ENCODE measurements at regions not wholly inside any gene's neighbourhood (a gene's known extent, or its start where the extent isn't known, plus 50 kb on each side); places are given as distances from the start of the nearest gene placed in this dataset.

DNA sequence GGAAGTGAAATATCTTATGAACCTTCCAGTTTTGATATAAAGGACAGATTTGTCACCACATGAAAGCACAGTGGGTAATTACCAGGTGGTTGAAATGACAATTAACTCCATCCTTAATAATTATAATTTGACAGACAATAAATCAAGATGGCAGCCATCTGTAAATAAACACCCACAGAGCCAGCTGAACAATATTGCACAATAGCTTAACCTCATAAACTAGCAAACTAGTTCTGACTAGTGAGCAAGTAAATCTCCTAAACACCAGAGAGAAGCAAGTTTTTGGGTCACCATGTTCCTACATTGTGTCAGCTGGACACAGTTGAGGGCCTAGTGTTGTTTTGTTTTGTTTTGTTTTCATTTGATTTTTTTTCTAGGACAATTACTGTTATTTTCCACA, 577.4 kb downstream of the ACTL7B start:
- Histone ChIP-seq H3K36me3 (no peaks in the 10 kb centered on the region), H3K9me3 (no peaks in the 10 kb centered on the region), H3K27me3 (no peaks in the 10 kb centered on the region), H3K4me3 (no peak overlapping the region), H3K4me1 (peaks cover 0 to 5% (median under 1%) of the 10 kb centered on the region in 4 donors), H3K27ac (no peak overlapping the region)
- intact Hi-C loops (cut with DNase I; ENCODE audit: low total_unique reads): loop anchor here (10.0 kb wide), 1 partner anchor 794 kb away; the partner anchor contains the start of gene KLF4
- no peak for DNase-seq
- TF ChIP-seq, protein P1, sequence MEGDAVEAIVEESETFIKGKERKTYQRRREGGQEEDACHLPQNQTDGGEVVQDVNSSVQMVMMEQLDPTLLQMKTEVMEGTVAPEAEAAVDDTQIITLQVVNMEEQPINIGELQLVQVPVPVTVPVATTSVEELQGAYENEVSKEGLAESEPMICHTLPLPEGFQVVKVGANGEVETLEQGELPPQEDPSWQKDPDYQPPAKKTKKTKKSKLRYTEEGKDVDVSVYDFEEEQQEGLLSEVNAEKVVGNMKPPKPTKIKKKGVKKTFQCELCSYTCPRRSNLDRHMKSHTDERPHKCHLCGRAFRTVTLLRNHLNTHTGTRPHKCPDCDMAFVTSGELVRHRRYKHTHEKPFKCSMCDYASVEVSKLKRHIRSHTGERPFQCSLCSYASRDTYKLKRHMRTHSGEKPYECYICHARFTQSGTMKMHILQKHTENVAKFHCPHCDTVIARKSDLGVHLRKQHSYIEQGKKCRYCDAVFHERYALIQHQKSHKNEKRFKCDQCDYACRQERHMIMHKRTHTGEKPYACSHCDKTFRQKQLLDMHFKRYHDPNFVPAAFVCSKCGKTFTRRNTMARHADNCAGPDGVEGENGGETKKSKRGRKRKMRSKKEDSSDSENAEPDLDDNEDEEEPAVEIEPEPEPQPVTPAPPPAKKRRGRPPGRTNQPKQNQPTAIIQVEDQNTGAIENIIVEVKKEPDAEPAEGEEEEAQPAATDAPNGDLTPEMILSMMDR (IDR thresholded peaks at IDR 0.05): no peak
- no peak for TF ChIP-seq POLR2A (IDR thresholded peaks at IDR 0.05)

GRCh38 chr9:108277216-108277615, 578.6 kb downstream of the ACTL7B start:
- Histone ChIP-seq H3K27ac (no peak overlapping the region), H3K9me3 (no peaks in the 10 kb centered on the region), H3K4me3 (no peak overlapping the region), H3K36me3 (no peaks in the 10 kb centered on the region), H3K4me1 (peaks cover 6 to 12% (median 11%) of the 10 kb centered on the region in 4 donors), H3K27me3 (no peaks in the 10 kb centered on the region)
- DNase-seq: no peak
- no peak for TF ChIP-seq POLR2AphosphoS5 (IDR thresholded peaks at IDR 0.05)
- TF ChIP-seq POLR2A (IDR thresholded peaks at IDR 0.05): no peak
- TF ChIP-seq, protein P1 (IDR thresholded peaks at IDR 0.05): no peak
- TF ChIP-seq EP300 (IDR thresholded peaks at IDR 0.05): no peak
- intact Hi-C loops (cut with DNase I; ENCODE audit: low total_unique reads): loop anchor here (10.0 kb wide), 1 partner anchor 792 kb away; the partner anchor contains the start of gene KLF4

DNA sequence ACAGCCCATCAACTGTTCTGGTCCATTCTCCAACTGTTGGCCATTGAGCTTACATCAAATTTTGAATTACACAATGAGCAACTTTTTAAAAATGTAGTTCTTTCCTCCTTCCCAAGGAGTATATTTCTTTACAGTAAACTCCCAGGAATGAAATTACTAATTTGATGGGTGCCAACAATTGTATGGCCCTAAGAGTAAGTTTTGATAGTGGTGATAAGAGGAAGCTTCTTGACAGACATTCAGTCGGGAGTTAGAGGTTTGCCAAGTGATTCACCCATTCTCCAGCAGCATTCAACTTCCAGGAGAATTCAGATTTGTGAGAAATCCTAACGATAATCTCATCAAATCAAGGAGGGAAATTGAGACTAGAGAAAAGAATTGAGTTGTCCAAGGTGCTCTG, 579.9 kb downstream of the ACTL7B start:
- WGBS, 5 donors: 91 to 95% (median 91%) methylated on average over 2 of the region's 2 CpGs
- Histone ChIP-seq H3K9me3 (no peaks in the 10 kb centered on the region), H3K4me3 (no peak overlapping the region), H3K27me3 (no peaks in the 10 kb centered on the region), H3K4me1 (peaks cover 8 to 22% (median 16%) of the 10 kb centered on the region in 4 donors), H3K27ac (no peak overlapping the region), H3K36me3 (no peaks in the 10 kb centered on the region)
- intact Hi-C loops (cut with DNase I; ENCODE audit: low total_unique reads): loop anchor here (10.0 kb wide), 1 partner anchor 791 kb away; the partner anchor contains the start of gene KLF4
- TF ChIP-seq POLR2A (IDR thresholded peaks at IDR 0.05) (no peak), POLR2AphosphoS5 (IDR thresholded peaks at IDR 0.05) (no peak), EP300 (IDR thresholded peaks at IDR 0.05) (no peak)
- TF ChIP-seq, protein P1 (IDR thresholded peaks at IDR 0.05): no peak
- no peak for DNase-seq

- 94 to 96% (median 94%) methylated on average over 5 of the region's 5 CpGs for WGBS, 5 donors
- no peaks in the 10 kb centered on the region for H3K36me3 ChIP-seq
- no peak overlapping the region for H3K4me3 ChIP-seq
- H3K4me1 ChIP-seq: peaks cover 9 to 24% (median 18%) of the 10 kb centered on the region in 4 donors
- no peaks in the 10 kb centered on the region for H3K9me3 ChIP-seq
- H3K27me3 ChIP-seq: no peaks in the 10 kb centered on the region
- no peak overlapping the region for H3K27ac ChIP-seq
- intact Hi-C loops (cut with DNase I; ENCODE audit: low total_unique reads): loop anchor here (10.0 kb wide), 1 partner anchor 790 kb away; the partner anchor contains the start of gene KLF4
- TF ChIP-seq POLR2A (IDR thresholded peaks at IDR 0.05) (no peak), EP300 (IDR thresholded peaks at IDR 0.05) (no peak), POLR2AphosphoS5 (IDR thresholded peaks at IDR 0.05) (no peak)
- TF ChIP-seq, protein P1 (IDR thresholded peaks at IDR 0.05): no peak
- DNase-seq: no peak
These were observed 580.8 kb downstream of the ACTL7B start for GRCh38 chr9:108274971-108275370.
